ENCODE measurements at regions not wholly inside any gene's neighbourhood (a gene's known extent, or its start where the extent isn't known, plus 50 kb on each side); places are given as distances from the start of the nearest gene placed in this dataset.

DNA sequence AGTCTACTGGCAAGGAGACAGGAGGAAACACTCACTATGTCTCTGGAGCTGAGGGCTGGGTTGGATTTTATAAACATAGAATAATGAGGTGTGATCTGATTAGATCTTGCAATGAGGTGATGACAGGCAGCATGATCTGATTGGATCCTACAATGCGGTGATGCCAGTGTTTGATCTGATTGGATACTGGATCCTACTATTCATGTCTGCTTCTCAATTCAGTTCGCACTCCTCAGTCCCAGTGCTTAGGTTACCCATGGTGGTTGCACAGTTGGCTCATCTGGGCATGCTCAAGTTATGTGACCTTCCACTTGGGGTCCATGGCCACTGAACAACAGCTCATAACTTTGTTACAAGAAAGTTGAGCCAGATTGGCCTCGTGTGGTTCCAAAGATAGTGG, 469.5 kb downstream of the TSHZ3 start:
- Mint-ChIP-seq H3K4me3 (no peak overlapping the region), H3K27me3 (no peaks in the 10 kb centered on the region)
- CTCF ChIA-PET: no interaction called here

DNA sequence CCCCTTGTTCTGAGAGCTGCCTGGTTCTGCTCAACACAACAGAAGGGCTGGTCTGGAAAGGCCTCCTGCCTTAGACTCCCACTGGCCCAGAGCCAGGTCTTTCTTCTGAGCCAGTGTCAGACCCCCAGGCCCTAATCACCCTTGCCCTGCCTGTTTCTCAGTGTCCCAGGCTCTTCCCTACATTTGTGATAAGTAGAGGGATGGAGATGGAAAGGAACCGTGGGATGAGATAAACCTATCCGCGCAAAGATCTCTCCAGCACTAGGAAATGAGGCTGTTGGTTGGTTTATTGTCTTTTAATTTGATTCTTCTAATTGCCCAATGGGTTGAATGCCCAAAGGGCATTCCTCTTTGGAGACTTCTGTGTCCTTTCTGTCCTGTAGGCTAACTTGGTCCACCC, 470.0 kb downstream of the TSHZ3 start:
- H3K27me3 Mint-ChIP-seq: no peaks in the 10 kb centered on the region
- H3K9me3 Mint-ChIP-seq: no peaks in the 10 kb centered on the region
- DNase-seq: no peak
- CTCF ChIA-PET: no interaction called here
- H3K4me3 Mint-ChIP-seq: no peak overlapping the region
- no peak overlapping the region for H3K27ac Mint-ChIP-seq
- no peaks in the 10 kb centered on the region for H3K36me3 Mint-ChIP-seq
- H3K4me1 Mint-ChIP-seq: no peaks in the 10 kb centered on the region

More for the DNA sequence above, 469.5 kb downstream of the TSHZ3 start:
- no peaks in the 10 kb centered on the region for H3K36me3 Mint-ChIP-seq
- no peak for DNase-seq
- no peaks in the 10 kb centered on the region for H3K4me1 Mint-ChIP-seq
- H3K9me3 Mint-ChIP-seq: no peaks in the 10 kb centered on the region
- H3K27ac Mint-ChIP-seq: no peak overlapping the region

DNA sequence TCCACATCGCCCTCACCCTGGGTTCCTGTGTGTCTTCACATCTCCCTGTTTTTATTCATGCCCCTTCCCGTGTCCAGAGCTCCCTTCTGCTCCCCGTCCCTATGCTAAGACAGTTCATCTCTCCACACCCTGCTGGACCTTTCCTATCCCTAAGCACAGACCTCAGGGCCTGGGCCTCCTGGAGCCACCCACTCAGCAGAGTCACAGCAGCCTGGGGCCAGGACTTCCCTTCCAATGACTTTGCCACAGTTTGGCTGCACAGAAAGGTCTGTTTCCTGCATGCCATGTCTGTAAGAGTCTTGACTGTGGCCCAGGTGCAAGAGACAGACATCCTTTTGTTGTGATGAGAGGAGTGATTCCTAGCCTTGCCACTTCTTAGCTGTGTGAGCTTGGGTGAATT, 470.7 kb downstream of the TSHZ3 start:
- no peaks in the 10 kb centered on the region for H3K36me3 Mint-ChIP-seq
- no peaks in the 10 kb centered on the region for H3K27me3 Mint-ChIP-seq
- CTCF ChIA-PET: no interaction called here
- H3K9me3 Mint-ChIP-seq: no peaks in the 10 kb centered on the region
- no peak overlapping the region for H3K27ac Mint-ChIP-seq
- H3K4me1 Mint-ChIP-seq: no peaks in the 10 kb centered on the region
- DNase-seq: no peak
- no peak overlapping the region for H3K4me3 Mint-ChIP-seq

DNA sequence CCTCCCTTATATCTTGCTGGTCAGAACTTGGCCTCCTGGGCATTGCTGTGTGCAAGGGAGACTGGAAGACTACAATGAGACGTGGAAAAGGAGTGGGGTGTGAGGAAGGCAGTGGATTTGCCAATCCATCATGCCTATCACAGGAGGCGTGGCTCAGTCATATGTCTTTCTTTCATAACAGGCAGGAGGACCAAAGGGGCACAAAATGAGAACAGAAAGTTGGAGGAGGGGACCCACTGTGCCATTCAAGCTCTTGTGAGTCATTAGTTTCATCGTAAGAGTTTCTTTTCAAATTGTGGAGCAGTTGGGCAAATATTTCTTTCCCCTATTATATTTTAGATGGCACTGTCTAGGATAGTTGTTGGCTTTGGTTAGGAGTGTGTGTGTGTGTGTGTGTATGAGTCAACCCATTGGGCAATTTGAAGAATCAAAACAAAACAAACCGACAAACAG, 471.5 kb downstream of the TSHZ3 start:
- no peaks in the 10 kb centered on the region for H3K36me3 Mint-ChIP-seq
- CTCF ChIA-PET: no interaction called here
- no peak overlapping the region for H3K4me3 Mint-ChIP-seq
- H3K27me3 Mint-ChIP-seq: no peaks in the 10 kb centered on the region
- H3K27ac Mint-ChIP-seq: no peak overlapping the region
- no peaks in the 10 kb centered on the region for H3K4me1 Mint-ChIP-seq
- DNase-seq: no peak
- peaks cover 2% of the 10 kb centered on the region for H3K9me3 Mint-ChIP-seq

DNA sequence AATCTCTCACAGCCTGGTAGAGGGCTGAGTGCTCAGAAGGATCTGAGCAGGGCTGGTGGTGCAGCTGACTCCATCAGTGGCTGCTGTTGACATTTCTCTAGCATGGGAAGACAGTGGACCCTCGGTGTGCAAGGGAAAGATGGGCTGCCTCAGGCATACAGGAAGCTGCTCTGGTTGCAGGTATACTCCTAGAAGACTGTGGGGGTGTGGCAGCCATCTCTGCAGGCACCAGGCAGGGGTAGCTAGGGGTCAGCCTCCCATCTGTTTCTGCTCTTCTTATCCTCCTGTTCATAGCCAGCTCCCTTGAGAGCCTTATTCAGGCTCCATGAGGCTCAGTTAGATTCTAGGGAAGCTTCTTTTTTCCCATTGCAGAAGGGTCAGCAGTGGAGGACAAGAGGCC, 475.5 kb downstream of the TSHZ3 start:
- Mint-ChIP-seq H3K36me3 (no peaks in the 10 kb centered on the region), H3K4me3 (no peak overlapping the region), H3K9me3 (peaks cover 2% of the 10 kb centered on the region), H3K27me3 (no peaks in the 10 kb centered on the region), H3K4me1 (no peaks in the 10 kb centered on the region), H3K27ac (no peak overlapping the region)
- DNase-seq: no peak
- CTCF ChIA-PET: no interaction called here

DNA sequence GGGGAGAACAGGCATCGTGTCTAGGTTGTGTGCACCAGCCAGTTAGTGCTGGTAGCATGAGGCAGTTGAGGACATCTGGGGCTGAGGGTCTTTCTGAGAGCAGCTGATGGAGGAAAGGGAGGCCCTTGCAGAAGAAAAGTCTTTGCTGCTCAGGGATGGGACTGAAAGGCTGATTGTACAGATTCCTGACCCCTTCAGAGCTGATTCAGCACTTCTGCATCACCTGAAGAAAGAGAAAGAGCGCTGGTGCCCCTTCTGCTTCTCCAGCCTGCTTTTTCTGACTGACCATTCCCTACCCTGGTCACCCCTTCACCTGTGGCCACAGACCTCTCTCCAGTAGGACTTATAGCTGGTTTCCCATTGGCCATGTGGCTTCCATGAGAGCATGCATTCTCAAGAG, 476.2 kb downstream of the TSHZ3 start:
- DNase-seq: no peak
- no peaks in the 10 kb centered on the region for H3K36me3 Mint-ChIP-seq
- CTCF ChIA-PET: no interaction called here
- H3K4me3 Mint-ChIP-seq: no peak overlapping the region
- peaks cover 2% of the 10 kb centered on the region for H3K9me3 Mint-ChIP-seq
- H3K4me1 Mint-ChIP-seq: no peaks in the 10 kb centered on the region
- H3K27ac Mint-ChIP-seq: no peak overlapping the region
- no peaks in the 10 kb centered on the region for H3K27me3 Mint-ChIP-seq

DNA sequence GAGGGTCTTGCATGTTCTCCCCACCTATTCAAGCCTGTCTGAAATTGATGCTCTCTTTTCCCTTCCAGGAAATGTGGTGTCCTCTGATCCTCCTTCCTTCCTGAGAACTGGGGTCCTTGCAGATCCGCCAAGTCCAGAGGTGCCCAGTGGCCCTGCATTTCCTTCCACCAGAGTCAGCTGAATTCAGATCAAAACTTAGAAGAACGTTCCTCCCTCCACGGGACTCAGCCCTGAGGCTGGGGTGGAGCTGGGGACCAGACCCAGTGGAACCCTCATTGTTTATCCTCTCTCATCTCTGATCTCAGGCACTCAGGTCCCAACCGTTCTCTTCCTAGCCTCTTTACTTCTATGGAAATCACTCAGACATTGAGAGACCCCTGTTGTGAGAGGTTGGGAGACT, 477.3 kb downstream of the TSHZ3 start:
- H3K36me3 Mint-ChIP-seq: no peaks in the 10 kb centered on the region
- no peak for DNase-seq
- H3K27ac Mint-ChIP-seq: no peak overlapping the region
- H3K27me3 Mint-ChIP-seq: no peaks in the 10 kb centered on the region
- H3K4me3 Mint-ChIP-seq: no peak overlapping the region
- no peaks in the 10 kb centered on the region for H3K4me1 Mint-ChIP-seq
- H3K9me3 Mint-ChIP-seq: peaks cover 2% of the 10 kb centered on the region
- CTCF ChIA-PET: no interaction called here

DNA sequence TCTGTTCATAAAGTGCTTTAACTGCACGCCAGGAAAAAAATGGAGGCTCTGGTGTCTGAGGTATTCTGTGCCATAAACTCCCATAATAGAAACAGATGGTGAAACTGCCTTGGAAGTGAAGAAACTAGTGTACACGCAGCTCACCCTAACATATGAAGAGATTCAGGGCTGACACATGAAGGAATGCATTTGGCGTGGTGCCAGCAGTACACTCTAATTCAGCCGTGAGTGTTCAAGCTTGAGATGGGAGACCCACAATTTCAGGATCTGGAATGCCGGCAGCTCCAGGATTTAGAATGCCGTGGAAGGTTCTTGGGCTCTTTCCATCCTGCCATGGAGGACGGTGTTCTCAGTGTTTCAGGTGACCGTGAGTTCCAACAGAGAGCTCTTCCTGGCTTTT, 478.4 kb downstream of the TSHZ3 start:
- Mint-ChIP-seq H3K4me3 (no peak overlapping the region), H3K27me3 (no peaks in the 10 kb centered on the region), H3K36me3 (no peaks in the 10 kb centered on the region), H3K4me1 (no peaks in the 10 kb centered on the region), H3K9me3 (peaks cover 2% of the 10 kb centered on the region), H3K27ac (no peak overlapping the region)
- CTCF ChIA-PET: no interaction called here
- no peak for DNase-seq

DNA sequence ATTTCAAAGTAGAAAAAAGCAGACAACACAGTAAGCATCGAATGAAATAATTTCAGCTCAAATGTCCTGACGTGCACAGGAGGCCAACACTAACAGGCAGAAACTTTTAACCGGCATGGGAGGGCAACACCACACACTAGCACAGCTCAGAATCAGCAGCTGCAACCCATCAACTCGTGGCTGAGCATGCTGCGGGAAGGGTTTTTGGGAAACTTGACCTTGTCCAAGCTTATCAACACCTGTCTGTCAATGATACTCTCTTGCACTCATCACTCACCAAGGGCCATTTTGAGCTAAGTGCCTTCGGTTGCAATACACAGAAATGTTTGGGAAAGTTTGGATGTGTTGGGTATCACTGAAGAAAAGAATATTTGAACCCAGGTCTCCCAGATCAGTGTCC, 483.7 kb downstream of the TSHZ3 start:
- CTCF ChIA-PET: no interaction called here
- Mint-ChIP-seq H3K4me3 (no peak overlapping the region), H3K27me3 (no peaks in the 10 kb centered on the region), H3K27ac (no peak overlapping the region), H3K4me1 (no peaks in the 10 kb centered on the region), H3K36me3 (no peaks in the 10 kb centered on the region), H3K9me3 (no peaks in the 10 kb centered on the region)
- DNase-seq: no peak

DNA sequence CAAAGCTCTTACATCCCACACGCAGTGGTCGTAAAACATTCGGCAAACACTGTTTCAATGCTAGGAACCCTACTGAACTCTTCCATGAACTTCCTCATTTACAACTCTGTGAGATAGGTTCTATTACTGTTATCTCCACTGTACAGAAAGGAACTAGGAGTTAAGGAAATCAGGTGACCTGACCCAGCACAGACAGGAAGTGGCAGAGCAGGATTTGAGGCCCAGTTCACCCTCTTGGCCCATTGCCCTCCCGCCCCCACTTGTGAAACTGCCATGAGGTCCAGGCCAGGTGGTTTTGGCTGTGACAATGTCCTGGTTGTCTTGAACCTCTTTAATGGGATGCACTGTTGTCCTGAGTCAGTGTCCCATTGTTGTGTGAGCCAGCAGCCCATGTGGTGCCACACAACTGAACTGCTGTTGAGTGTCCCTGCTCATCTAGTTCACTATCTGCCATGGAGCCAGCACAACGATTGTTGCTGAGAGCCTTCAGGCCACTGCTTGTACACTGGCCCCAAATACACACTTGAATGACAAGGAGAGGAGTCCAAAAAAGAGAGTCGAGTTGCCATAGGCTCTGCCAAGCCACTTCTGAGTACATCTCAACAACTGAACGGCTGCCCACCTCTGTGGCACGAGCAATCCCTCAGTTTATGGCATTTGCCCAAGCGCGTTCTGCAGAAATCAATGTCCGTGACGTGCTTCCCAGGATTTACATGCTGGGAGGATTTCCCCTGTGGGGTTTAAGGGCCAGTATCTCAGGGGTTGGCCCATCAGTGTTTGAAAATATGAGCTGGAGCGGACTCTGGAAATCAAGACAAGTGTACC, 484.6 kb downstream of the TSHZ3 start:
- Mint-ChIP-seq H3K27ac (no peak overlapping the region), H3K4me1 (no peaks in the 10 kb centered on the region), H3K36me3 (no peaks in the 10 kb centered on the region), H3K9me3 (no peaks in the 10 kb centered on the region), H3K27me3 (no peaks in the 10 kb centered on the region), H3K4me3 (no peak overlapping the region)
- DNase-seq: no peak
- CTCF ChIA-PET: no interaction called here

DNA sequence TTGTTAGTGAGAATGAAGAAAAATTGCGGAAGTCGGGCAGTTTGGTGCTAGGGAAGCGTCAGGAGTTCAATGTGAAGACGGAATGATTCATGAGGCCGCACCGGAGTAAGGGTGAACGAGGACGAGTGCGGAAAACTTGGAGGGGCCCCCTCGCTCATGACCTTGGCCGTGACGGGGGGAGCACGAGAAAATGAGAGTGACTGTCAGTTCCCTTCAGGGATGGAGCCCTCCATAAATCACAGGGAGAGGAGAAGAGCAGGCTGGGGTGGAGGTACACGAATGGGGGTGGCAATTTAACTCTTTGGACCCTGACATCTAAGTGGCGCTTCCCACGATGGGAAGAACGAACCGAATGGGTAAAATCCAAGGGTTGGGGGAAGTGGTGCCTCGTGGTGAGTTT, 486.4 kb downstream of the TSHZ3 start:
- DNase-seq: no peak
- CTCF ChIA-PET: no interaction called here

DNA sequence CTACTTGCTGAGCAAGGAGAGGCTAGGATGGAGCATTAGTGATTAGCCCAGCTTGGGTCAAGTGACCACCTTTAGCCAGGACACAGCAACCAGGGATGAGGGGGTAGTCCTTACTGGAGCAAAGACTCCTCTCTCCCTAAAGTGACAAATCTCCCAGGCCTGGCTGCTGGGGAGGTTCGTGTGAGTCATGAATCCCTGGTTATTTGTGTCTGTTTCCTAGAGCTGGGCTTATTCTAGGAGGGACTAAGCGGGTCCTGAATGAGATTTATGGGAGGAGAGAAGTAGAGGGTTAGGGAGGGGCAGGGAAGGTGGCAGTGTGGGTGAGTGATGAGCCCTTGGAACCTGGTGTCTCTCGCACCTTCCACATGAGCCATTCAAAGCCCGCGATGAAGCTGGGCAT, 487.3 kb downstream of the TSHZ3 start:
- Mint-ChIP-seq H3K9me3 (no peaks in the 10 kb centered on the region), H3K36me3 (no peaks in the 10 kb centered on the region), H3K27me3 (no peaks in the 10 kb centered on the region), H3K27ac (no peak overlapping the region), H3K4me3 (no peak overlapping the region), H3K4me1 (no peaks in the 10 kb centered on the region)
- CTCF ChIA-PET: no interaction called here
- DNase-seq: no peak

More for the DNA sequence above, 486.4 kb downstream of the TSHZ3 start:
- H3K36me3 Mint-ChIP-seq: no peaks in the 10 kb centered on the region
- H3K4me1 Mint-ChIP-seq: no peaks in the 10 kb centered on the region
- no peak overlapping the region for H3K4me3 Mint-ChIP-seq
- no peak overlapping the region for H3K27ac Mint-ChIP-seq
- no peaks in the 10 kb centered on the region for H3K27me3 Mint-ChIP-seq
- H3K9me3 Mint-ChIP-seq: no peaks in the 10 kb centered on the region

DNA sequence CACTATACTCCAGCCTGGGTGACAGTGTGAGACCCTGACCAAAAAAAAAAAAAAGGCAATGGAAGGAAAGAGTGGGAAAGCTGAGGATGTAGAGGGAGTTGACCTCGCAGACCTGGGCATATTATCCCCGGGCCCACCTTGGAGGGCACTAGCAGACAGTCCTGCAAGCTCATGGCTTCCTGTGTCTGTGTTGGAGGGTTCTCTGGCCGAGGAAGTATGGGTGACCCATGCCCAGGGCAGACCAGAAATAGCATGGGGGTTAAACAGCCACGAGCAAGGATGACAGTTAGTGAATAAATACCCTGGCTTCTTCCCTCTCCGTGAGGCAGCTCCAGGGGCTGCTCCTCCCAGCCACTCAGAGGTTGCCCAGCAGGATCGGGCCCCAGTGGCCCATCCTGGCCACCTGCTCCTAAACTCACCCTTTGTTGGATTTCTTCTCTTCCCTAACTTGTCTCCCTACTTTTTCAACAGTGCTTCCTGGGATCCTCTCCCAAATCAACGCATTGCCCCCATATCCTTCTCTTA, 485.8 kb downstream of the ZNF536 start:
- Mint-ChIP-seq H3K4me1 (no peaks in the 10 kb centered on the region), H3K4me3 (no peak overlapping the region), H3K27me3 (no peaks in the 10 kb centered on the region), H3K27ac (no peak overlapping the region), H3K9me3 (no peaks in the 10 kb centered on the region), H3K36me3 (no peaks in the 10 kb centered on the region)
- no peak for DNase-seq
- CTCF ChIA-PET: no interaction called here

DNA sequence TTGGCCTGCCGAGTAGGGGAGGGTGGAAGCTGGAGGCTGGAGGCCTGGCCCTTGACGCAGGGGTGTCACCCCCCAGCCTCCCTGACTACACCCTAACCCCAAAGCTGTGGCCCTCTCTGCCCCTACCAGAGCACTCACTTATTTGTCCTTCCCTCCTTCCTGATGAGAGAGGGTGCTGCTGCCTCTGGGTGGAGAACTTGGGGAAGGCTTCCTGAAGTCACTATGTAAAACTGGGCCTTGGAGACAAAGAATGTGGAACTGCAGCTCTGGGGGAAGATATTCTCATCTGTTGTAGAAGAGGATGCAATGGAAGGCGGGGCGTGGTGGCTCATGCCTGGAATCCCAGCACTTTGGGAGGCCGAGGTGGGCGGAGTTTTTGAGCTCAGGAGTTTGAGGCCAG, 485.2 kb downstream of the ZNF536 start:
- Mint-ChIP-seq H3K9me3 (no peaks in the 10 kb centered on the region), H3K27ac (no peak overlapping the region), H3K4me1 (no peaks in the 10 kb centered on the region), H3K36me3 (no peaks in the 10 kb centered on the region), H3K27me3 (no peaks in the 10 kb centered on the region), H3K4me3 (no peak overlapping the region)
- CTCF ChIA-PET: no interaction called here
- DNase-seq: no peak

DNA sequence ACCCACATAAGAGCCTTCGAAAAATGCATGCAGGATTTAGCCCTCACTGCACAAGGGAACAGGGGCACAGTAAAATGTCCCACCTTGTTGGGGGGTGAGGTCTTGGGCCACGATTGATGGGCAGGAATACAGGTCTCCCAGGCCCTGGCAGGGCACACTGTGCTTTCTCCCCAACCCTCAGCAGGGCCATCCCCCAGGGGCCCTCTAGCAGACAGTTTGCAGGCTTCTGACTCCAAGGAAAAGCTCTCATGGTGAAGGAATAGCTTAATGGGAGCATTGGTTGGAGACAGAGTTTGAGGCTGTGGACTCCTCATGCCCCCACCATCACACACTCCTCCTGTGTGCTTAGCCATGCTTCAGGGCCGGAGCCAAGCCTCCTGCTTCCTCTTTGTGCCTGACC, 484.6 kb downstream of the ZNF536 start:
- DNase-seq: no peak
- CTCF ChIA-PET: no interaction called here
- Mint-ChIP-seq H3K27me3 (no peaks in the 10 kb centered on the region), H3K9me3 (no peaks in the 10 kb centered on the region), H3K27ac (no peak overlapping the region), H3K4me1 (no peaks in the 10 kb centered on the region), H3K4me3 (no peak overlapping the region), H3K36me3 (no peaks in the 10 kb centered on the region)
